RPMI8226 (cell line): ENCODE measurements at regions not wholly inside any gene's neighbourhood (a gene's known extent, or its start where the extent isn't known, plus 50 kb on each side); places are given as distances from the start of the nearest gene placed in this dataset.

ENCODE experiments used
- DNase-seq: peaks from one replicate; pipeline ENCODE4 v3.0.0-alpha.2; 2015

- DNase-seq, result no peak
Observed at GRCh38 chr3:106643684-106644161, 733.5 kb upstream of the CCDC54 start.

- no peak for DNase-seq
Observed at GRCh38 chr3:106673926-106674569, 703.2 kb upstream of the CCDC54 start.

GRCh38 chr3:106675451-106675850 lies 701.8 kb upstream of the CCDC54 start:
- DNase-seq, result no peak

- no peak for DNase-seq
Observed at GRCh38 chr3:106678657-106679390, 698.4 kb upstream of the CCDC54 start.

GRCh38 chr3:106683953-106684620 lies 693.2 kb upstream of the CCDC54 start:
- no peak for DNase-seq

- DNase-seq, result no peak
Observed at GRCh38 chr3:106685745-106686144, 691.5 kb upstream of the CCDC54 start.

GRCh38 chr3:106687905-106688304 lies 689.3 kb upstream of the CCDC54 start:
- no peak for DNase-seq

GRCh38 chr3:106688464-106688863 lies 688.8 kb upstream of the CCDC54 start:
- no peak for DNase-seq

- DNase-seq, result no peak
Observed at GRCh38 chr3:106691476-106691875, 685.8 kb upstream of the CCDC54 start.

GRCh38 chr3:106692624-106693023 lies 684.6 kb upstream of the CCDC54 start:
- no peak for DNase-seq

GRCh38 chr3:106699122-106699521 lies 678.1 kb upstream of the CCDC54 start:
- DNase-seq, result no peak

GRCh38 chr3:106700981-106701380 lies 676.3 kb upstream of the CCDC54 start:
- DNase-seq, result no peak

- DNase-seq, result no peak
Observed at GRCh38 chr3:106703524-106703923, 673.7 kb upstream of the CCDC54 start.

- no peak for DNase-seq
Observed at GRCh38 chr3:106707347-106707746, 669.9 kb upstream of the CCDC54 start.

GRCh38 chr3:106710596-106710995 lies 666.6 kb upstream of the CCDC54 start:
- DNase-seq, result no peak

- no peak for DNase-seq
Observed at GRCh38 chr3:106711650-106712049, 665.6 kb upstream of the CCDC54 start.

- DNase-seq, result no peak
Observed at GRCh38 chr3:106714400-106714799, 662.8 kb upstream of the CCDC54 start.

- DNase-seq, result no peak
Observed at GRCh38 chr3:106715286-106715685, 662.0 kb upstream of the CCDC54 start.

GRCh38 chr3:106717178-106717780 lies 660.0 kb upstream of the CCDC54 start:
- DNase-seq, result no peak

GRCh38 chr3:106719077-106719476 lies 658.2 kb upstream of the CCDC54 start:
- DNase-seq, result no peak

GRCh38 chr3:106719583-106719982 lies 657.7 kb upstream of the CCDC54 start:
- DNase-seq, result no peak

- no peak for DNase-seq
Observed at GRCh38 chr3:106720510-106720909, 656.7 kb upstream of the CCDC54 start.

GRCh38 chr3:106725566-106725965 lies 651.7 kb upstream of the CCDC54 start:
- DNase-seq, result no peak
